GM23248 (cell line): ENCODE measurements at regions not wholly inside any gene's neighbourhood (a gene's known extent, or its start where the extent isn't known, plus 50 kb on each side); places are given as distances from the start of the nearest gene placed in this dataset.

Source experiments
- DNase-seq: peaks from one replicate; pipeline ENCODE4 v3.0.0-alpha.2; 2015
- H2AFZ ChIP-seq: fragments of 200-600 bp; sonication (generic); 2 replicates; pipeline ENCODE4 v1.6.1; 2016; ENCODE audit warnings: antibody characterized with exemption
- H3F3A ChIP-seq: fragments of 200-600 bp; sonication (generic); 2 replicates; pipeline ENCODE4 v1.6.1; 2016; ENCODE audit warnings: mild to moderate bottlenecking, antibody characterized with exemption, mixed run types; ENCODE audit not compliant: insufficient read depth
- H3K27ac ChIP-seq: fragments of 200-600 bp; sonication (generic); 2 replicates; pipeline ENCODE4 v1.5.1; 2016; ENCODE audit warnings: mild to moderate bottlenecking
- H3K27me3 ChIP-seq: fragments of 200-600 bp; sonication (generic); replicated peaks from 2 replicates; pipeline ENCODE4 v1.6.1; 2016; ENCODE audit warnings: mild to moderate bottlenecking; ENCODE audit not compliant: insufficient read depth
- H3K36me3 ChIP-seq: fragments of 200-600 bp; sonication (generic); 2 replicates; pipeline ENCODE4 v1.6.1; 2016; ENCODE audit warnings: low read depth, mild to moderate bottlenecking
- H3K4me1 ChIP-seq: fragments of 200-600 bp; sonication (generic); 2 replicates; pipeline ENCODE4 v1.6.1; 2016; ENCODE audit warnings: mild to moderate bottlenecking; ENCODE audit not compliant: insufficient read depth
- H3K4me2 ChIP-seq: fragments of 200-600 bp; sonication (generic); one replicate; pipeline ENCODE4 v1.6.1; 2016; ENCODE audit warnings: mild to moderate bottlenecking; ENCODE audit not compliant: unreplicated experiment
- H3K4me3 ChIP-seq: fragments of 200-600 bp; sonication (generic); 2 replicates; pipeline ENCODE4 v1.5.1; 2016; ENCODE audit warnings: mild to moderate bottlenecking
- H3K79me2 ChIP-seq: fragments of 200-600 bp; sonication (generic); 2 replicates; pipeline ENCODE4 v1.6.1; 2016; ENCODE audit warnings: mild to moderate bottlenecking; ENCODE audit not compliant: insufficient read depth
- H3K9ac ChIP-seq: fragments of 200-600 bp; sonication (generic); 2 replicates; pipeline ENCODE4 v1.6.1; 2016; ENCODE audit warnings: mild to moderate bottlenecking
- H3K9me2 ChIP-seq: fragments of 200-600 bp; sonication (generic); 2 replicates; pipeline ENCODE4 v1.6.1; 2016; ENCODE audit warnings: mixed run types, mild to moderate bottlenecking, moderate library complexity; ENCODE audit not compliant: insufficient read depth
- H3K9me3 ChIP-seq: fragments of 200-600 bp; sonication (generic); one replicate; pipeline ENCODE4 v1.6.1; 2017; ENCODE audit warnings: low read depth
- H4K20me1 ChIP-seq: fragments of 200-600 bp; sonication (generic); 2 replicates; pipeline ENCODE4 v1.6.0; 2016; ENCODE audit not compliant: insufficient read depth
- EZH2 ChIP-seq: fragments of 200-600 bp; sonication (generic); IDR thresholded peaks from 2 replicates; pipeline ENCODE4 v1.6.1; 2018; ENCODE audit warnings: antibody characterized with exemption, mild to moderate bottlenecking; ENCODE audit not compliant: insufficient read depth, poor library complexity, severe bottlenecking
- EZH2phosphoT487 ChIP-seq: fragments of 200-600 bp; sonication (generic); IDR thresholded peaks from 2 replicates; pipeline ENCODE4 v1.6.1; 2018; ENCODE audit warnings: antibody characterized with exemption, moderate library complexity, mild to moderate bottlenecking, low read depth; ENCODE audit not compliant: insufficient read depth
- WGBS, 2 experiments: methylation state at CpG; one replicate each; pipeline ENCODE4 v1.1.6; 2015 to 2017; ENCODE audit warnings: low lambda C conversion rate in 2 of 2, low coverage in 1 of 2; ENCODE audit errors: missing lambda C conversion rate in 2 of 2; 5-methylcytosine and 5-hydroxymethylcytosine counted together
- in situ Hi-C: fragments of 300-500 bp; cut with MboI; formaldehyde crosslinking; loops from 2 replicates; pipeline ENCODE4 v1.15.0; 2020

DNA sequence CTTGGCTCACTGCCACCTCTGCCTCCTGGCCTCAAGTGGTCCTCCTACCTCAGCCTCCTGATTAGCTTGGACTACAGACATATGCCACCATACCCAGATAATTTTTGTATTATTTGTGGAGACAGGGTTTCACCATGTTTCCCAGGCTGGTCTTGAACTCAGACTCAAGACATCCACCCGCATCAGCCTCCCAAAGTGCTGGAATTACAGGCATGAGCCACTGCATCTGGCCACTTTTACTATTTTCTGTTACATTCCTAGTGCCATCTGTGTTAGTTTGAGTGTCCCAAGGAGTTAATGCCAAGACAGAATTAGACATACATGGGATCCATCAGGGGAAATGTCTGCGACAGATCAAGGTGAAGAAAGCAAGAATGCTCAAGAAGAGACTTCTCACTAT, 288.2 kb upstream of the CTSO start:
- no peak for DNase-seq
- in situ Hi-C loops, result no loop called here
- Histone ChIP-seq H3K27me3 (no peaks in the 10 kb centered on the region), H2AFZ (no peak overlapping the region), H3K9me3 (no peaks in the 10 kb centered on the region), H3K9me2 (no peaks in the 10 kb centered on the region), H3K36me3 (no peaks in the 10 kb centered on the region), H3K4me1 (no peaks in the 10 kb centered on the region), H3K4me2 (no peak overlapping the region), H3F3A (no peaks in the 10 kb centered on the region), H3K79me2 (no peaks in the 10 kb centered on the region), H4K20me1 (no peaks in the 10 kb centered on the region), H3K4me3 (no peak overlapping the region), H3K27ac (no peak overlapping the region), H3K9ac (no peak overlapping the region)
- 38 to 42% methylated on average over 2 of the region's 2 CpGs for WGBS, 2 experiments
- TF ChIP-seq EZH2, result no peak
- TF ChIP-seq EZH2phosphoT487, result no peak

DNA sequence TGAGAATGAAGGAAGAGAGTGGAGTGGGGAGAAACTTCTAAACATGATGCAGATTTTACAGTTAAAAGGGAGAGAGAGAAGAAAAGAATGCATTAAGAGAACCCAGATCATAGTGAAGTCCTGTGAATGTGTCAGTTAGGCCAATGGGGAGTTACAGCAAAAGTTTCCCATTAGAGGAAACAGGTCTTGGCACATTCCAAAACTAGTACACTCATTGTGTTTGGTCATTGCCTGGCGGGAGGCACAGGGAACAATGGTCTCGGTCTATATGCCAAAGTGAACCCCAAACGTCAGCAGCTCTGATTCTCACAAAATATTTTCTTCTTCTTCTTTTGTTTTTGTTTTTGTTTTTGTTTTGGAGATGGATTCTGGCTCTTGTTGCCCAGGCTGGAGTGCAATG, 284.5 kb upstream of the CTSO start:
- in situ Hi-C loops, result no loop called here
- Histone ChIP-seq H3K27me3 (no peaks in the 10 kb centered on the region), H3K9me2 (no peaks in the 10 kb centered on the region), H3K4me1 (no peaks in the 10 kb centered on the region), H3F3A (no peaks in the 10 kb centered on the region), H3K9ac (no peak overlapping the region), H3K36me3 (no peaks in the 10 kb centered on the region), H3K79me2 (no peaks in the 10 kb centered on the region), H3K9me3 (no peaks in the 10 kb centered on the region), H4K20me1 (no peaks in the 10 kb centered on the region), H3K4me2 (no peak overlapping the region), H3K4me3 (no peak overlapping the region), H2AFZ (no peak overlapping the region), H3K27ac (no peak overlapping the region)
- TF ChIP-seq EZH2phosphoT487, result no peak
- TF ChIP-seq EZH2, result no peak
- 82 to 89% methylated on average over 3 of the region's 3 CpGs for WGBS, 2 experiments
- no peak for DNase-seq

DNA sequence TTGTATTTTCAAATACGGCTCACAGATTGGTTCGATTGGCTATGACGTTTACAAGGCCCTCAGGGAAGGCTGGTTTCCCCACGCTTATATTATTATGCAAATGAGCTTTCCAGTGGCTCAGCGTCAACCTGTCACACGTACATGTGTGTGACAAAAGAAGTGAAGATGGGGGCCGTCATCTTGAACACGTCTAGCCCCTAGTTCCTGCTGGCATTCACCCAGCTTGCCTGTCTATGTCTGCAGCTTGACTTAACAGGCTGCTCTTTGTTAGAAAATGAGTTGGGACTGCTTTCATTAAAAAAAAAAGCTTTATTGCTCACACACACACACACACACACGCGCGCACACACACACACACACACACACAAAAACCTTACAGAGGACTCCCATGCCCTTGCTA, 283.6 kb upstream of the CTSO start:
- Histone ChIP-seq H3K36me3 (no peaks in the 10 kb centered on the region), H3K4me3 (no peak overlapping the region), H3K9me3 (no peaks in the 10 kb centered on the region), H3F3A (no peaks in the 10 kb centered on the region), H3K27me3 (no peaks in the 10 kb centered on the region), H3K9me2 (no peaks in the 10 kb centered on the region), H2AFZ (0 out of 2 replicates have a peak overlapping the region, but pooled peaks have one; percentile 23), H3K4me2 (no peak overlapping the region), H3K9ac (no peak overlapping the region), H3K4me1 (no peaks in the 10 kb centered on the region), H3K79me2 (no peaks in the 10 kb centered on the region), H3K27ac (no peak overlapping the region), H4K20me1 (no peaks in the 10 kb centered on the region)
- no peak for DNase-seq
- WGBS, 2 experiments, result 54 to 58% methylated on average over 11 of the region's 11 CpGs
- TF ChIP-seq EZH2phosphoT487 (no peak), EZH2 (no peak)
- in situ Hi-C loops, result no loop called here

DNA sequence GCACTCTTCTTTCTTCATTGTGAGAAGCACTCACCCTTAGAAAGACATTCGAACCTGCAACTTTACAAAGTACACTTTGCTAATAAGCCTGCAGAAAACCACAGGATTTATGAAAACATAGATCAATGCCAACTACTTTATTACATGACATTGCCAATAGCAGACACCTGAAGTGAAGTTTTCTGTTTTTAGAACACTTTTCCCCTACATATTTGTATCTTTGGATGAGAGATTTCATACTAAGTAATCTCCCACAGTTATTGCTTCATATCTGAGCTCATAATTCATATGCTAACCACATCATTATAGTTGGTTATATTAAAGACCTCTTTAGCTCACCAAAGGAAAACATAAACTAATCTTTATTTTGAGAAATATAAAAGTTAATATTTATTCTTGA, 276.5 kb upstream of the CTSO start:
- in situ Hi-C loops, result no loop called here
- H3K27ac ChIP-seq, result no peak overlapping the region
- no peaks in the 10 kb centered on the region for H3K79me2 ChIP-seq
- DNase-seq, result no peak
- H3K9me2 ChIP-seq, result no peaks in the 10 kb centered on the region
- H3K4me3 ChIP-seq, result no peak overlapping the region
- WGBS, 2 experiments, result 23 to 56% methylated on average over 1 of the region's 1 CpG
- H3K4me1 ChIP-seq, result no peaks in the 10 kb centered on the region
- H3F3A ChIP-seq, result no peaks in the 10 kb centered on the region
- no peak overlapping the region for H3K9ac ChIP-seq
- H3K9me3 ChIP-seq, result no peaks in the 10 kb centered on the region
- no peak overlapping the region for H2AFZ ChIP-seq
- H4K20me1 ChIP-seq, result no peaks in the 10 kb centered on the region
- TF ChIP-seq EZH2phosphoT487, result no peak
- TF ChIP-seq EZH2, result no peak
- no peaks in the 10 kb centered on the region for H3K27me3 ChIP-seq
- H3K4me2 ChIP-seq, result no peak overlapping the region
- no peaks in the 10 kb centered on the region for H3K36me3 ChIP-seq

DNA sequence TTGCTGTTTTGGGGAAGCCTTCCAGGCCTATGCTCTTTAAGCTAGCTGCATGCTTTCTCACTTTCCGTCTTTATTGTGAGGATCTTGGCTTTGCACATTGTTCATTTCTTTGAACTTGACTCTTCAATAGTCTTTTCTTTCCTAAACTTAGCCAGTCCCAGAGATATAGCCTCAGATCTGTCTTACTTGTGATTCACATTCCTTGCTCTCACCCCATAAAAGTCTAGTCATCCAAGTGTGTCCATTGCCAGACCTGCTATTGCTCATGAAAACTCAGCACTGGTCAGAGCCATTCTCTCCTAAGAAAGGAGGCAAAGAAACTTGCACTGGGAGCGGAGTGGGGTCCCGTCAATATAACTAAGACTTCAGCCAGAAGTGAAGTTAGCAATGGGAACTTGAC, 275.0 kb upstream of the CTSO start:
- H3K9ac ChIP-seq, result no peak overlapping the region
- no peak overlapping the region for H3K27ac ChIP-seq
- in situ Hi-C loops, result no loop called here
- H3K4me1 ChIP-seq, result no peaks in the 10 kb centered on the region
- H3K4me3 ChIP-seq, result no peak overlapping the region
- no peaks in the 10 kb centered on the region for H3F3A ChIP-seq
- no peaks in the 10 kb centered on the region for H4K20me1 ChIP-seq
- 74 to 80% methylated on average over 3 of the region's 3 CpGs for WGBS, 2 experiments
- no peaks in the 10 kb centered on the region for H3K27me3 ChIP-seq
- H3K4me2 ChIP-seq, result no peak overlapping the region
- H3K36me3 ChIP-seq, result no peaks in the 10 kb centered on the region
- H3K79me2 ChIP-seq, result no peaks in the 10 kb centered on the region
- TF ChIP-seq EZH2, result no peak
- no peak for TF ChIP-seq EZH2phosphoT487
- H3K9me3 ChIP-seq, result no peaks in the 10 kb centered on the region
- H3K9me2 ChIP-seq, result no peaks in the 10 kb centered on the region
- peak; percentile 31 for DNase-seq
- no peak overlapping the region for H2AFZ ChIP-seq
